ENCODE measurements at regions not wholly inside any gene's neighbourhood (a gene's known extent, or its start where the extent isn't known, plus 50 kb on each side); places are given as distances from the start of the nearest gene placed in this dataset.

DNA sequence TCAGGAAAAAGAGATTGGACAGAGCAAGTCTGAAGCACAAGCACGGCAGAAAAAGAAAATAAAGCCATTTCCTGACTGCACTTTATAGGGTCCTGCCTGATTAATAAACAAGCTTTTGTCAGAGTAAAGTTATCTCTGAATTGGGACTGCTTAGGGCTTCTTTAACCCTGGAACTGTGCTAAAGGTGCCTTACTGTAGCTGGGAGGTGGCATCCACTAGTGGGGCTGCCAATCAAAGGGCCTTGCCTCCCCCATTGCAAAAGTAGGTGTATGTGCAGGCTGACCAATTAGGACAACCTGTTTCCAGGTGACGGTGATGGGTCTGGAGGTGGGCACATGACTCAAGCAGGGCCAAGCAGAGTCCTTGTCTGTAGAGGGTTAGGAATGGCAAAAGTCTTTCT is 57.4 kb upstream of the RAPH1 start:
- TF ChIP-seq CTCF (conservative IDR thresholded peaks at IDR 0.05 in 1 of 2, IDR thresholded peaks at IDR 0.05 in 1 of 2; ENCODE audit: extremely low read depth in 1 of 2, insufficient read depth in 1 of 2, low read depth in 1 of 2, low read length in 2 of 2) (no peak), EZH2 (IDR thresholded peaks at IDR 0.05; ENCODE audit: borderline replicate concordance, low read length) (no peak)
